GM12874 (cell line): ENCODE measurements at regions not wholly inside any gene's neighbourhood (a gene's known extent, or its start where the extent isn't known, plus 50 kb on each side); places are given as distances from the start of the nearest gene placed in this dataset.

Experiments used
- TF ChIP-seq, protein P1 (sequence below): IDR thresholded peaks from 2 replicates; pipeline ENCODE4 v1.5.1; 2011; ENCODE audit warnings: low read depth, mild to moderate bottlenecking, control low read depth, low read length, moderate library complexity; ENCODE audit not compliant: insufficient read depth

DNA sequence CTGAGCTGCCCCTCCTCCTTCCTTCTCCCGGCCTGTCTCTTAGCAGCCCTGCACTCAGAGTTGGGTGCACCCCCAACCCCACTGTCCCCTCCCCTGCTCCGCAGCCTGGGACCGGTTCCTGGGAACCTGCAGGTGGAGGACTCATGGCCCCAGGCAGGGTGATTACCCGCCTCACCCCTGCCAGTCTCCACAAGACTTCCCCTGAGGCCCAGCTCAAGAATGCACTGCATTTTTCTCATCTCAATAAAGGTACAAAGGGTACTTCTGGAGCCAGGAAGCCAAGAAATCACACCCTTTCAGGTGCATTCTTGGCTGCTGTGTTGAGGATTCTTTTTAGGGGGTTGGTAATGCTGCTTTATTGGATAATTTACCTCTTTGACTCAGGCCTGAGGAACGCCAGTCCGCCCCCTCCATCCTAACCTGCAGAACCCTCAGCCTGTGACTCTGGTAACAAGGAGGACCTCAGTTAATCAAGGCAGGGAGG is 126.3 kb upstream of the TMPRSS2 start:
- TF ChIP-seq, protein P1, sequence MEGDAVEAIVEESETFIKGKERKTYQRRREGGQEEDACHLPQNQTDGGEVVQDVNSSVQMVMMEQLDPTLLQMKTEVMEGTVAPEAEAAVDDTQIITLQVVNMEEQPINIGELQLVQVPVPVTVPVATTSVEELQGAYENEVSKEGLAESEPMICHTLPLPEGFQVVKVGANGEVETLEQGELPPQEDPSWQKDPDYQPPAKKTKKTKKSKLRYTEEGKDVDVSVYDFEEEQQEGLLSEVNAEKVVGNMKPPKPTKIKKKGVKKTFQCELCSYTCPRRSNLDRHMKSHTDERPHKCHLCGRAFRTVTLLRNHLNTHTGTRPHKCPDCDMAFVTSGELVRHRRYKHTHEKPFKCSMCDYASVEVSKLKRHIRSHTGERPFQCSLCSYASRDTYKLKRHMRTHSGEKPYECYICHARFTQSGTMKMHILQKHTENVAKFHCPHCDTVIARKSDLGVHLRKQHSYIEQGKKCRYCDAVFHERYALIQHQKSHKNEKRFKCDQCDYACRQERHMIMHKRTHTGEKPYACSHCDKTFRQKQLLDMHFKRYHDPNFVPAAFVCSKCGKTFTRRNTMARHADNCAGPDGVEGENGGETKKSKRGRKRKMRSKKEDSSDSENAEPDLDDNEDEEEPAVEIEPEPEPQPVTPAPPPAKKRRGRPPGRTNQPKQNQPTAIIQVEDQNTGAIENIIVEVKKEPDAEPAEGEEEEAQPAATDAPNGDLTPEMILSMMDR: no peak

GRCh38 chr21:41633627-41634026 is 125.7 kb upstream of the TMPRSS2 start:
- TF ChIP-seq, protein P1: no peak

GRCh38 chr21:41632748-41633475 is 125.0 kb upstream of the TMPRSS2 start:
- TF ChIP-seq, protein P1: no peak

DNA sequence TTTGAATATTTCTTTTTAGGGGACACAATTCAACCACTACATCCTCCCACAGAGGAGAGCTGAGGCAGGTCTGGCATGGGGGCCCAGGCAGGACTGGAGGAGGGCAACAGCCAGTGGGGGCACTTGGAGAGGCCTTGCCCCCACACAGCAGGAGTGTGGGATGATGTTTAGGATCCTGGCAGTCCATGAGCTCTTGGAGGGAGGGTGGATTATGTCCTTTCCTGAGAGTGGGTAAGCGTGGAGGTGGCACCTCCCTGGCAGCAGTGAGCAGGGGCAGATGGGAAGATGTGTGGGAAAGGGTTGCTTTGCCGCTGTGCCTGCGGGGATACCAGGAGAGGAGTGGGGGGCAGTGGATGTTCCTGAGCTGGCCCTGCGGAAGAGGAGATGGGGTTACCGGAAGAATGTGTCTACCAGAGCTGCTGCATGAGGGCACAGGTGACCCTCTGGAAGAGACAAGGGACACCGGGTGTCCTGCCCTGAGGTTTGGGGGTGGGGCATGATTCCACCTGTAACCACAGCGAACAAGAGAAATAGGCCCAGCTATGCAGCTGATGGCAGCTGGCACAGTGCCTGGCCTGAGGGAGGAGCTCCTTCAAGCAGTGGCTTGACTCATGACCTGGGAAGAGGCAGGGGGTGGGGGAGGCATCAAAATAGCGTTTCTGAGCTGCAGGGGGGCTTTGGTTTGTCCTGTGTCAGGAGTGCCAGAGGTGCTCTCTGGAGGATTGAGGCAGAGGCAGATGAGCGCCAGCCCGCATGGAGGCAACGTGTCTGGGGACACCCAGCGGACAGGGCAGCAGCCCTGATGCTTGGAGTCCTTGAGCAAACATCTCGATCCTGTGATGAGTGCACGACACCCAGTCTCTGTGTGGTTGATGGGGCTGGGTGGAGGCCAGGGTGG is 123.9 kb upstream of the TMPRSS2 start:
- TF ChIP-seq, protein P1: no peak

DNA sequence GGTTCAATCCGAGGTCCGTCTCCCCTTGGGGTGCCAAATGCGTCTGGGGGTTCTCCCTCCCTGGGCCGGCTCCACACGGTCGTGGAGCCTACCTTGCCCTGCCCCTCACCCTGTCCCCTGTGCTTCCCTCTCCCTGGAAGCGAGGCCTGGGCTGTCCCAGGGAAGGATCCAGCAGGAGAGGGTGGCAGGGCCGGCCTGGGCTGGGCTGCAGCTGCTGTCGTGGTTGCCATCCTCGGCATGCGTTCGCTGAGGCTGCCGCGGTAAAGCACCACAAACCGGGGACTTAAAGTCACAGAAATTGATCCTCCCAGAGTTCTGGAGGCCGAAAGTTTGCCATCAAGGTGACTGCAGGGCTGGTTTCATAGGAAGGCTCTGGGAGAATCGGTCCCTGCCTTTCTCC is 123.0 kb upstream of the TMPRSS2 start:
- TF ChIP-seq, protein P1: no peak

GRCh38 chr21:41630249-41630648 is 122.3 kb upstream of the TMPRSS2 start:
- TF ChIP-seq, protein P1: no peak

- TF ChIP-seq, protein P1: no peak
Observed at GRCh38 chr21:41628256-41628655, 120.3 kb upstream of the TMPRSS2 start.
